ENCODE measurements at regions not wholly inside any gene's neighbourhood (a gene's known extent, or its start where the extent isn't known, plus 50 kb on each side); places are given as distances from the start of the nearest gene placed in this dataset.

DNA sequence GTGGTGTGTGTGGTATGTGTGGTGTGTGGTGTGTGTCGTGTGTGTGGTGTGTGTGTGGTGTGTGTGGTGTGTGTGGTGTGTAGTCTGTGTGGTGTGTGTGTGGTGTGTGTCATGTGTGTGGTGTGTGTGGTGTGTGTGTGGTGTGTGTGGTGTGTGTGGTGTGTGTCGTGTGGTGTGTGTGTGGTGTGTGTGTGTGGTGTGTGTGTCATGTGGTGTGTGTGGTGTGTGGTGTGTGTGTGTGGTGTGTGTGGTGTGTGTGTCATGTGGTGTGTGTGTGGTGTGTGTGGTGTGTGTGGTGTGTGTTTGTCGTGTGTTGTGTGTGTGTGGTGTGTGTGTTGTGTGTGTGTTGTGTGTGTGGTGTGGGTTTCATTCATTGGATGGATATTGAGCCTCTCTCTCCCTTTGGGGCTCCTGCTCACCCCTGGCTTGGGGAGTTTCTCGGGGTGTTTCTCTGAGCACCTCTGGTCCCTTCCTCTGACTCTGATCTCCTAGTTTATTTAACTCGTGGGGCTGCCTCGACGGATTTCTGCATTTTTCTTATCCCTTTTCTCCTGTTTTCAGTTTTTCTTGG lies 145.8 kb downstream of the DNAJB6 start:
- DNase-seq = no peak

- DNase-seq = peak in 1 of 2 experiments; percentile 52
These were observed 146.7 kb downstream of the DNAJB6 start for GRCh38 chr7:157483515-157483914.

DNA sequence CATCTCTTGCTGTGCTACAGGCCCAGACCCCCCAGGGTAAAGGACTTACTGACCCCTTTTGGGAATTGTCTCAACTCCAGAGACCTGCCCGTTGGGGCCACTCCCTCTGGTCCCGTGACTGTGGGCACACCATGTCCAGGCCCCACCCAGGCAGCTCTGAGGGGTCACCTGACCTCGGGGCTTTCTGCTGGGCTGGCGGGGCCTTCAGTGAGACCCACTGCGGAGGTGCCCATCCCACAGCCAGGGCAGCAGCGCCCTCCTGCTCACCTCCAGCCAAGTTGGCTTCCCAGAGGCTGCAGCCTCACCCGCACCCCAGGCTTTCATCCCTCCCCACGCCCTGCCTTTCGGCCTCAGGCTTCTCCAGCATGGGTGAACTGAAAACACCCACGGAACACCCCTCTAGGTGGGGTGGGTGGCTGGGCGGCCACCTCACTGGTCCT lies 147.2 kb downstream of the DNAJB6 start:
- no peak for DNase-seq

DNA sequence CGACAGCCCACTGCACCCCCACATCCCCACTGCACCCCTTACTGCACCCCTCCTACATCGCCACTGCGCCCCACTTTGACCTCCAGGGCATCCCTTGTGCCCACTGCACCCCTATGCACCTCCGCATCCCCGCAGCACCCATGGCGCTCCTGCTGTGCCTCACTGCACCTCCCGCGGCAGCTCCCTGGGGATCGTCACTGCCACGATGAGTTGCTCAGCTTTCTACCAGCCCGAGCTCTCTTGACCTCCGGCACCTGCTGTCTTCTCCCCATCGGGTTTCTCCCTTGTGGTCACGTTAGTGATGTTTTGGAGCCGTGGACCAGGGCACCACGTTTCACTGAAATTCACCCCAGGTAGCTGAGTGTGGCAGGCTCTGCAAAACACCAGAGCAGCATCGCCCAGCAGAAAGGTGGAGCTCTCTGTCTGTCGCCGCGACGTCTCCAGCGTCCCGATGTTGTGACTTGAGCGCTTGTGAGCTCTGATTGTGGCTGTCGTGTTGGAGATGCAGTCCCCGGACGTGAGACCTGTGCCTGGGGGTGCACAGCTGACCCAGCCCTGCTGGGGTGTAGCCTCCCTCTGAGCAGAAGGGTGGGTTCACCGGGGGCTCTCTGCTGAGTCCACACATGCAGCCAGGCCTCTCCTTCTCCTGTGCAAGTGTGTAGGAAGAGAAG lies 147.7 kb downstream of the DNAJB6 start:
- DNase-seq = peak in 1 of 2 experiments; percentile 67

- DNase-seq = peak; percentile 64 to 89
These were observed 148.6 kb downstream of the DNAJB6 start for GRCh38 chr7:157485361-157485831.

DNA sequence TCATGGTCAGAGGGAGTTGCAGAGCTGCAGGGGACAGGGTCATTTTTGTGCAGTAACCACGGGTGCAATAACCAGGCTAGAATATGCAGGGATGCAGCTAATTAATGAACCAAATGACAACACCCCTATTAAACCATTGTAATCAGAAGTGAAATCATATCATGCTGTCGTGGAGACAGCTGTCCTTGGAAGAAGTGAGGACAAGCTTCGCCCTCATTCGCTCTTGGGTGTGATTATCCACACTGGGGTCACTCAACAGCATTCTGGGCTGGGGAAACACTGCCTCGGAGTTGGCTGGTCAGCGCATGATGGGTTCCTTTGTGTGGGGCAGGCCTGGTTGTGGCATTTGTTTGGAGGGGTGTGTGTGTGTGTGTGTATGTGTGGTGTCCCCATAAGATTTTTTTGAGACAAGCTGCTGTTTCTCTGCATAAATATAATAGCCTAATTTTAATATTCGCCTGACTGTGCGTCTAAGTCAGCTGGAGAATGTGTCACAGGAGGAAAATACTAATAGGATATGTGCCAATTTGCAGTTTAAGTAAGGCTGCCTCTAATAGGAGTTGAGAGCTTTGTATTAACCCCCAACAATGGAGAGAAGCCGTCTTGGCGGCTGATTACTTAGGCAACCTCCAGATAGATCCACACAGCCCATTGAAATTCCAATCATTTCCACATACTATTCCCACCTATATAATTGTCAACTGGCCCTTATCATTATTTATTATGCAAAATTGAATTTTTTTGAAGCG lies 149.4 kb downstream of the DNAJB6 start:
- no peak for DNase-seq

DNA sequence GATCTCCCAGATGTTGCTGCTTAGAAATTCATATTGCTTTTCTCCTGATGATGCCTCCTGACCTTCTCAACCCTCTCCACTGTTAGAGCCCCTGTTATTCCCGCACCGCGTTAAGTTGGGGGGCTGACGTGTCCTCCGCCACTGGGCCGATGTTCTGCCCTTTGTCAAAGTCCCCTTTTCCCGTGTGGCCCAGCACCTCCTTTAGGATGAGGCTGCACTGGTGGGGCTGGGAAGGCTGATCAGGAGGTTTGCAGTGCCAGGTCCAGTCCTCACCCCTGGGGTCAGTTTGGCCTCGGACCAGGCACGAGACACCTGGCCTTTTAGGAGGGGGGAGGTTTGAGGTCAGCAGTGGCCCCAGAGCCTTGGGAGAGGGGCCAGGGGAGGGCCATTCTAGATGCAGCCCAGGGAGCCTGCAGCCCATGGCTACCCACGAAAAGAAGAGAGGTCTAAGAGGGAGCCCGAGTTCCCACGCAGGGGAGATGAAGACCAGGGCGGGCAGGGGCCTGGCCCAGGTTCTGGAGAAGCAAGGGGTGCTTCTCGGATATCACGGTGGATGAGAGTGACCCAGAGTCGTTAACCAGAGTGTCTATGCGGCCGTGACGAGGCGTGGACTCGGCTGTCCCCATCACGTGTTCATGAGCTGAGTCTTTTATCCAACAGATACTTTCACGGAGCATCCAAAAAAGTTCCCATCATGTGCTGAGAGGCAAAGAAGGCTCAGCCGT lies 150.4 kb downstream of the DNAJB6 start:
- DNase-seq = peak in 1 of 2 experiments; percentile 35

DNA sequence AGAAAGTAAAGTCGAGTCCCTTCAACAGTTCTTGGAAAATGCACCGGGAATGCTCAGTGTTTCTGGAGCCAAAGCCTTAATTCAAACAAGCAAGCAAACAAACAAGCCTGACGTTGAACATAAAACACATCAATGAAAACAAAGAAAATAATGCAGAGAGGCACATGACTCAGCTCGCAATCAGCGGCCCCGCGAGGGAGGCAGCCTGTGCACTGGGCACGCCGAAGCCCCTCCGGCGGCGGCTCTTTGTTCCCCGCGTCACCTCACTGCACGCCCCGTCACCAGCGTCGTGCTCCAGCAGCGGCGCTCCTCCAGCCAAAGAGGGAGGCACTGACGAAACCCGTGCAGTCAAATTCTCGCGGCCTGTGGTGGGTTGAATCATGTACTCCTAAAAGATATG lies 151.5 kb downstream of the DNAJB6 start:
- DNase-seq = peak in 1 of 2 experiments; percentile 52

- DNase-seq = no peak
These were observed 152.2 kb downstream of the DNAJB6 start for GRCh38 chr7:157488966-157489365.
